Activated T-helper 1 cell treated with anti-CD3 and anti-CD28 coated beads, Interleukin-12 subunit alpha, Interleukin-12 subunit beta, Interleukin-2, Interleukin-4 antibody, amounts not matched to agents 30 ng/mL and 10 ng/mL and 1 ng/mL, durations not matched to agents 14 hours and 24 hours and 36 hours (primary cell): ENCODE measurements at regions not wholly inside any gene's neighbourhood (a gene's known extent, or its start where the extent isn't known, plus 50 kb on each side); places are given as distances from the start of the nearest gene placed in this dataset.
"Not testable (repeated sequence)": the region's sequence is repeated elsewhere in the genome, so short reads cannot be mapped to it uniquely, and the experiment has no call there.

ENCODE experiments used
- DNase-seq: peaks from one replicate; pipeline ENCODE4 v3.0.0; 2021; ENCODE audit warnings: low spot score
- H3K27ac Mint-ChIP-seq: one replicate; pipeline ENCODE4 v1.8.0; 2021; ENCODE audit warnings: mild to moderate bottlenecking, mixed read lengths
- H3K27me3 Mint-ChIP-seq: one replicate; pipeline ENCODE4 v1.8.0; 2022; ENCODE audit warnings: mild to moderate bottlenecking, moderate library complexity, mixed read lengths; ENCODE audit not compliant: insufficient read depth
- H3K36me3 Mint-ChIP-seq: one replicate; pipeline ENCODE4 v1.8.0; 2021; ENCODE audit warnings: low read depth, mixed read lengths
- H3K4me1 Mint-ChIP-seq: one replicate; pipeline ENCODE4 v1.8.0; 2021; ENCODE audit warnings: low read depth, mixed read lengths
- H3K4me3 Mint-ChIP-seq: one replicate; pipeline ENCODE4 v1.8.0; 2021; ENCODE audit warnings: mild to moderate bottlenecking, moderate library complexity, mixed read lengths
- H3K9me3 Mint-ChIP-seq: one replicate; pipeline ENCODE4 v1.8.0; 2021; ENCODE audit warnings: mixed read lengths
- intact Hi-C: fragments of 100-400 bp; cut with micrococcal nuclease; formaldehyde crosslinking; loops from one replicate; pipeline ENCODE4 v1.15.1; 2024

- no peak overlapping the region for H3K4me3 Mint-ChIP-seq
Observed at GRCh38 chr4:187069398-187069797, 345.7 kb upstream of the FAT1 start.

GRCh38 chr4:187070158-187070557 is 346.5 kb upstream of the FAT1 start:
- no peak overlapping the region for H3K27ac Mint-ChIP-seq
- H3K27me3 Mint-ChIP-seq = no peaks in the 10 kb centered on the region
- H3K36me3 Mint-ChIP-seq = no peaks in the 10 kb centered on the region
- no peaks in the 10 kb centered on the region for H3K4me1 Mint-ChIP-seq
- intact Hi-C loops = no loop called here
- peaks cover 3% of the 10 kb centered on the region for H3K9me3 Mint-ChIP-seq
- DNase-seq = no peak
- no peak overlapping the region for H3K4me3 Mint-ChIP-seq

More at GRCh38 chr4:187069398-187069797, 345.7 kb upstream of the FAT1 start:
- Mint-ChIP-seq H3K4me1 (no peaks in the 10 kb centered on the region), H3K36me3 (no peaks in the 10 kb centered on the region), H3K27me3 (no peaks in the 10 kb centered on the region), H3K27ac (no peak overlapping the region), H3K9me3 (no peaks in the 10 kb centered on the region)
- intact Hi-C loops = no loop called here
- no peak for DNase-seq

- intact Hi-C loops = no loop called here
- H3K27ac Mint-ChIP-seq = no peak overlapping the region
- no peaks in the 10 kb centered on the region for H3K36me3 Mint-ChIP-seq
- no peak for DNase-seq
- no peaks in the 10 kb centered on the region for H3K27me3 Mint-ChIP-seq
- peaks cover 3% of the 10 kb centered on the region for H3K9me3 Mint-ChIP-seq
- H3K4me3 Mint-ChIP-seq = no peak overlapping the region
- H3K4me1 Mint-ChIP-seq = no peaks in the 10 kb centered on the region
Observed at GRCh38 chr4:187070740-187071139, 347.1 kb upstream of the FAT1 start.

- Mint-ChIP-seq H3K9me3 (peaks cover 3% of the 10 kb centered on the region), H3K4me3 (no peak overlapping the region), H3K27ac (no peak overlapping the region), H3K27me3 (no peaks in the 10 kb centered on the region), H3K36me3 (no peaks in the 10 kb centered on the region), H3K4me1 (no peaks in the 10 kb centered on the region)
- no peak for DNase-seq
- intact Hi-C loops = no loop called here
Observed at GRCh38 chr4:187071946-187072600, 348.4 kb upstream of the FAT1 start.

GRCh38 chr4:187073820-187074219 is 350.2 kb upstream of the FAT1 start:
- Mint-ChIP-seq H3K4me3 (no peak overlapping the region), H3K36me3 (no peaks in the 10 kb centered on the region), H3K9me3 (peaks cover 6% of the 10 kb centered on the region), H3K4me1 (no peaks in the 10 kb centered on the region), H3K27me3 (no peaks in the 10 kb centered on the region), H3K27ac (no peak overlapping the region)
- DNase-seq = no peak
- intact Hi-C loops = no loop called here

GRCh38 chr4:187075514-187075913 is 351.9 kb upstream of the FAT1 start:
- Mint-ChIP-seq H3K4me3 (no peak overlapping the region), H3K27ac (no peak overlapping the region), H3K27me3 (no peaks in the 10 kb centered on the region), H3K9me3 (peaks cover 9% of the 10 kb centered on the region), H3K36me3 (no peaks in the 10 kb centered on the region), H3K4me1 (no peaks in the 10 kb centered on the region)
- DNase-seq = no peak
- intact Hi-C loops = no loop called here

GRCh38 chr4:187077744-187078401 is 354.2 kb upstream of the FAT1 start:
- Mint-ChIP-seq H3K4me3 (no peak overlapping the region), H3K27me3 (no peaks in the 10 kb centered on the region), H3K4me1 (no peaks in the 10 kb centered on the region), H3K36me3 (no peaks in the 10 kb centered on the region), H3K9me3 (peaks cover 9% of the 10 kb centered on the region), H3K27ac (no peak overlapping the region)
- intact Hi-C loops = no loop called here
- no peak for DNase-seq

GRCh38 chr4:187084701-187085100 is 361.0 kb upstream of the FAT1 start:
- intact Hi-C loops = no loop called here
- H3K9me3 Mint-ChIP-seq = no peaks in the 10 kb centered on the region

GRCh38 chr4:187085339-187085738 is 361.7 kb upstream of the FAT1 start:
- DNase-seq = no peak
- H3K9me3 Mint-ChIP-seq = no peaks in the 10 kb centered on the region
- no peak overlapping the region for H3K4me3 Mint-ChIP-seq
- no peaks in the 10 kb centered on the region for H3K27me3 Mint-ChIP-seq
- intact Hi-C loops = no loop called here
- no peak overlapping the region for H3K27ac Mint-ChIP-seq
- no peaks in the 10 kb centered on the region for H3K4me1 Mint-ChIP-seq
- no peaks in the 10 kb centered on the region for H3K36me3 Mint-ChIP-seq

More at GRCh38 chr4:187084701-187085100, 361.0 kb upstream of the FAT1 start:
- Mint-ChIP-seq H3K4me3 (no peak overlapping the region), H3K27me3 (no peaks in the 10 kb centered on the region), H3K36me3 (no peaks in the 10 kb centered on the region), H3K4me1 (no peaks in the 10 kb centered on the region), H3K27ac (no peak overlapping the region)
- no peak for DNase-seq

GRCh38 chr4:187086151-187086550 is 362.5 kb upstream of the FAT1 start:
- no peaks in the 10 kb centered on the region for H3K9me3 Mint-ChIP-seq
- intact Hi-C loops = no loop called here
- no peaks in the 10 kb centered on the region for H3K4me1 Mint-ChIP-seq
- no peak overlapping the region for H3K4me3 Mint-ChIP-seq
- DNase-seq = no peak
- no peaks in the 10 kb centered on the region for H3K27me3 Mint-ChIP-seq
- H3K36me3 Mint-ChIP-seq = no peaks in the 10 kb centered on the region
- no peak overlapping the region for H3K27ac Mint-ChIP-seq

- Mint-ChIP-seq H3K4me3 (no peak overlapping the region), H3K4me1 (no peaks in the 10 kb centered on the region), H3K36me3 (no peaks in the 10 kb centered on the region), H3K27me3 (no peaks in the 10 kb centered on the region), H3K27ac (no peak overlapping the region), H3K9me3 (peaks cover 1% of the 10 kb centered on the region)
- intact Hi-C loops = no loop called here
- no peak for DNase-seq
Observed at GRCh38 chr4:187088070-187088799, 364.6 kb upstream of the FAT1 start.

GRCh38 chr4:187090401-187090800 is 366.7 kb upstream of the FAT1 start:
- intact Hi-C loops = no loop called here
- Mint-ChIP-seq H3K27ac (no peak overlapping the region), H3K4me1 (no peaks in the 10 kb centered on the region), H3K9me3 (peaks cover 12% of the 10 kb centered on the region), H3K36me3 (no peaks in the 10 kb centered on the region), H3K4me3 (no peak overlapping the region), H3K27me3 (no peaks in the 10 kb centered on the region)
- DNase-seq = no peak

GRCh38 chr4:187090832-187091231 is 367.2 kb upstream of the FAT1 start:
- H3K4me3 Mint-ChIP-seq, DNase-seq, intact Hi-C loops, H3K27me3 Mint-ChIP-seq, H3K27ac Mint-ChIP-seq, H3K36me3 Mint-ChIP-seq, H3K4me1 Mint-ChIP-seq: not testable (repeated sequence)
- H3K9me3 Mint-ChIP-seq = peaks cover 12% of the 10 kb centered on the region
